ENCODE measurements at regions not wholly inside any gene's neighbourhood (a gene's known extent, or its start where the extent isn't known, plus 50 kb on each side); places are given as distances from the start of the nearest gene placed in this dataset.

- TF ChIP-seq, protein P1, sequence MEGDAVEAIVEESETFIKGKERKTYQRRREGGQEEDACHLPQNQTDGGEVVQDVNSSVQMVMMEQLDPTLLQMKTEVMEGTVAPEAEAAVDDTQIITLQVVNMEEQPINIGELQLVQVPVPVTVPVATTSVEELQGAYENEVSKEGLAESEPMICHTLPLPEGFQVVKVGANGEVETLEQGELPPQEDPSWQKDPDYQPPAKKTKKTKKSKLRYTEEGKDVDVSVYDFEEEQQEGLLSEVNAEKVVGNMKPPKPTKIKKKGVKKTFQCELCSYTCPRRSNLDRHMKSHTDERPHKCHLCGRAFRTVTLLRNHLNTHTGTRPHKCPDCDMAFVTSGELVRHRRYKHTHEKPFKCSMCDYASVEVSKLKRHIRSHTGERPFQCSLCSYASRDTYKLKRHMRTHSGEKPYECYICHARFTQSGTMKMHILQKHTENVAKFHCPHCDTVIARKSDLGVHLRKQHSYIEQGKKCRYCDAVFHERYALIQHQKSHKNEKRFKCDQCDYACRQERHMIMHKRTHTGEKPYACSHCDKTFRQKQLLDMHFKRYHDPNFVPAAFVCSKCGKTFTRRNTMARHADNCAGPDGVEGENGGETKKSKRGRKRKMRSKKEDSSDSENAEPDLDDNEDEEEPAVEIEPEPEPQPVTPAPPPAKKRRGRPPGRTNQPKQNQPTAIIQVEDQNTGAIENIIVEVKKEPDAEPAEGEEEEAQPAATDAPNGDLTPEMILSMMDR (IDR thresholded peaks at IDR 0.05): no peak
- Mint-ChIP-seq H3K36me3 (ENCODE audit: low read depth) (no peaks in the 10 kb centered on the region), H3K4me3 (no peak overlapping the region), H3K27ac (no peak overlapping the region), H3K4me1 (no peaks in the 10 kb centered on the region), H3K9me3 (peaks cover 53% of the 10 kb centered on the region), H3K27me3 (ENCODE audit: low read depth, poor library complexity) (no peaks in the 10 kb centered on the region)
- DNase-seq: no peak
Measured at GRCh38 chrX:45358392-45358791, 157.7 kb upstream of the DIPK2B start.

DNA sequence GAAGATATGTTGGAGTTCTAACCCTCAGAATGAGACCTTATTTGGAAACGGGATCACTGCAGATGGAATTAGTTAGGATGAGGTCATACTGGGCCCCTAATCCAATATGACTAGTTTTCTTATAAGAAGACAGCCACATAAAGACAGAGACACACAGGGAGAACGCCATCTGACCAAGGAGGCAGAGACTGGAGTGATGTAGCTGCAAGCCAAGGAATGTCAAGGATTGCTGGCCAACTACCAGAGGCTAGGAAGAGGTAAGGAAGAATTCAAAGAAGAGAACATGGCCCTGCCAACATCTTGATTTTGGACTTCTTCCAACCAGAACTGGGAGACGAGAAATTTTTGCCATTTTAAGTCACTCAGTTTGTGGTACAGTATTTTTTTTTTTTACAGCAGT, 152.8 kb upstream of the DIPK2B start:
- peaks cover 4% of the 10 kb centered on the region for H3K36me3 Mint-ChIP-seq (ENCODE audit: low read depth)
- H3K27ac Mint-ChIP-seq: no peak overlapping the region
- peaks cover 58% of the 10 kb centered on the region for H3K9me3 Mint-ChIP-seq
- H3K4me1 Mint-ChIP-seq: no peaks in the 10 kb centered on the region
- no peak overlapping the region for H3K4me3 Mint-ChIP-seq
- H3K27me3 Mint-ChIP-seq (ENCODE audit: low read depth, poor library complexity): no peaks in the 10 kb centered on the region
- no peak for DNase-seq
- TF ChIP-seq, protein P1 (IDR thresholded peaks at IDR 0.05): no peak

GRCh38 chrX:45352611-45353010, 151.9 kb upstream of the DIPK2B start:
- Mint-ChIP-seq H3K27ac (no peak overlapping the region), H3K9me3 (peaks cover 58% of the 10 kb centered on the region), H3K4me1 (no peaks in the 10 kb centered on the region), H3K36me3 (ENCODE audit: low read depth) (peaks cover 4% of the 10 kb centered on the region), H3K4me3 (no peak overlapping the region), H3K27me3 (ENCODE audit: low read depth, poor library complexity) (no peaks in the 10 kb centered on the region)
- DNase-seq: no peak
- TF ChIP-seq, protein P1 (IDR thresholded peaks at IDR 0.05): no peak

DNA sequence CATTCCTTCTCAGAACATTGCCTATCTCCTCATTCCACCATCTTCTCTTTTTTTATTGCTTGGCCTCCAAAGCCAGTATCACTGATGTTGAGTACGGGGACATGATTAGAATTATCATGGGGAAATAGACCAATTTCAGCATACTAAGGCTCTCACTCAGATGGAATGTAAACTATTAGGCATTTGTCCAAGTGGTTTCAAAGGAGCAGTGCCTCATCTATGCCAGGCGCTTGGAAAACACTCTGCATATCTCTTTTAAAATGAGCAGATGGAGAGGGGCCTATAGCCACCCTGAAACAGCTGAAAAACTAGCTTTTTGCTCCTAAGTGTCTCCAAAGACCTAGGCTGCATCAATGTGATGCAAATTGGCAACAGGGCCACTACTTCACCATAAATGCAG, 150.8 kb upstream of the DIPK2B start:
- Mint-ChIP-seq H3K27ac (no peak overlapping the region), H3K27me3 (ENCODE audit: low read depth, poor library complexity) (no peaks in the 10 kb centered on the region), H3K9me3 (peaks cover 51% of the 10 kb centered on the region), H3K36me3 (ENCODE audit: low read depth) (peaks cover 4% of the 10 kb centered on the region), H3K4me1 (no peaks in the 10 kb centered on the region), H3K4me3 (no peak overlapping the region)
- no peak for DNase-seq
- TF ChIP-seq, protein P1 (IDR thresholded peaks at IDR 0.05): no peak

DNA sequence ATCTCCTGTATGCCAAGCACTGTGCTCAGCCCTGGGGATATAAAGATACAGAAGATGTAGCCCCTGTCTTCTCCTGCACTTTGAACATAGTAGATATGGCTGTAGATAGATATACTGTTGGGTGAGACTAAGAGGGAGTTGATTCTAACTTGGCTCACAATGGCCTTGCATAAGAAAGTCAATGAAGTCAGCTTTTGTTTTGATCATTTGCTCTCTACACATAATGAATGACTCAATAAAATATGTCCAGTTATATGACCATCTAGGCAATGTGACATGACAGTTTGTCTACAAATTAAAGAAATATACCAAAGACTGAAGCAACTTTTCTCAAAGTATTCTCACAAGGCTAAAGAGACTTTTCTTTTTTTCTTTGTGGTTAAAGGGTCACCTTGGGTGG, 147.6 kb upstream of the DIPK2B start:
- H3K4me1 Mint-ChIP-seq: no peaks in the 10 kb centered on the region

GRCh38 chrX:45347877-45348276, 147.2 kb upstream of the DIPK2B start:
- H3K27ac Mint-ChIP-seq: no peak overlapping the region
- peaks cover 43% of the 10 kb centered on the region for H3K9me3 Mint-ChIP-seq
- DNase-seq: no peak
- H3K4me3 Mint-ChIP-seq: no peak overlapping the region
- H3K36me3 Mint-ChIP-seq (ENCODE audit: low read depth): peaks cover 4% of the 10 kb centered on the region
- TF ChIP-seq, protein P1 (IDR thresholded peaks at IDR 0.05): no peak
- no peaks in the 10 kb centered on the region for H3K4me1 Mint-ChIP-seq
- no peaks in the 10 kb centered on the region for H3K27me3 Mint-ChIP-seq (ENCODE audit: low read depth, poor library complexity)

More for the DNA sequence above, 147.6 kb upstream of the DIPK2B start:
- Mint-ChIP-seq H3K27ac (no peak overlapping the region), H3K27me3 (ENCODE audit: low read depth, poor library complexity) (no peaks in the 10 kb centered on the region), H3K4me3 (no peak overlapping the region), H3K36me3 (ENCODE audit: low read depth) (peaks cover 4% of the 10 kb centered on the region), H3K9me3 (peaks cover 43% of the 10 kb centered on the region)
- TF ChIP-seq, protein P1 (IDR thresholded peaks at IDR 0.05): no peak
- no peak for DNase-seq
